COR-L47 (cell line): ENCODE measurements at regions not wholly inside any gene's neighbourhood (a gene's known extent, or its start where the extent isn't known, plus 50 kb on each side); places are given as distances from the start of the nearest gene placed in this dataset.

ENCODE experiments used
- DNase-seq: peaks from one replicate; lab custom pipeline; 2025; lab: John Stamatoyannopoulos, UW

DNA sequence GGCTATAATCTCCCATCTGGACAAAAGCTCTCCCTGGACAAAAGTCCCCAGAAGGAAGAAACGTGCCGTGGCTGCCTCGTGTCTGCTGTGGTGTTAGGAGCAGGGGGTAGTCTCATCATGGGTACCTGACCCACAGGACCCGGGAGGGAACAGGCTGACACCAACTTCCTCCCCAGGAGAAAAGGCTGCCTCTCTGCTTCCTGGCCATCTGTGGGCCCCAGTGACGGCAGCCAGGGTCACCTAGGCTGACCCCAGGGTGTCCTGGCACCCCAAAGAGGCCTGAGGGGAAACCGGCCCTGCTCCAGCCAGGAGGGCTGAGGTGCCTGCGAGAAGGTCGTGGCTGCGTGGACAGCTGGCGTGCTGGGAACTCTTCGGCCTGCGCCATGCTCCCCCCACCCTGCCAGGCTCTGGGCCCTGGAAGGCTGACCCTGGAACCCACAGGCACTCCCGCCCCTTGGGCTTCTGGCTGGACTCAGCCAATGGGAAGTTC, 133.9 kb downstream of the RFLNA start:
- no peak for DNase-seq

DNA sequence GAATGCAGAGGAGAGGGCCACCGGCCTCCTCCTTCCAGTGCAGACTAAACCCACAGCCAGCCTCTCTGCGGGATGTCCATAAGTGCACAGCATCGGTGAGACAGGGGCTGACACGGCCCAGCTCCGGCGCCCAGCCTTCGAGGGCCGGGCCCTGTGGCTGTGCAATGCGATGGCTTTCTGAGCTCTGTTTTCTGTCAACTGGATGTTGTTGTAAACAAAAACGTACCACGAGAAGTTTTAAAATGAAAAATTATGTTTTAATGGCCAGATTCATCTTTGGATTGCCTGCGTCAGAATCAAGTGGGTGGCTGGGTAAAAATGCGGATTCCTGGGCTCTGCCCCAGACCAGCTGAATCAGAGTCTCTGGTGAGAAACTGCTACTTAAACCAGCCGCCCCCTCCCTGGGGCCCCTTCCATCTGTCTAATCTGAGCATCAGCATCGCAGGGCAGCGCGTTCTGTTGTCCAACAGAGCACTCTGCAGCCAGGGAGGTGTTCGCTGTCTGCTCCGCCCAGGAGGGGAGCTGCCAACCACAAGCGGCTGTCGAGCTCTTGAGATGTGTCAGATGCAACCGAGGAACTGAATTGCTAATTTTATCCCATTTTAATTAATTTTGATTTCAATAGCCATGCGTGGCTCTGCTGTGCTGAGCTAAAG, 133.4 kb downstream of the RFLNA start:
- no peak for DNase-seq

DNA sequence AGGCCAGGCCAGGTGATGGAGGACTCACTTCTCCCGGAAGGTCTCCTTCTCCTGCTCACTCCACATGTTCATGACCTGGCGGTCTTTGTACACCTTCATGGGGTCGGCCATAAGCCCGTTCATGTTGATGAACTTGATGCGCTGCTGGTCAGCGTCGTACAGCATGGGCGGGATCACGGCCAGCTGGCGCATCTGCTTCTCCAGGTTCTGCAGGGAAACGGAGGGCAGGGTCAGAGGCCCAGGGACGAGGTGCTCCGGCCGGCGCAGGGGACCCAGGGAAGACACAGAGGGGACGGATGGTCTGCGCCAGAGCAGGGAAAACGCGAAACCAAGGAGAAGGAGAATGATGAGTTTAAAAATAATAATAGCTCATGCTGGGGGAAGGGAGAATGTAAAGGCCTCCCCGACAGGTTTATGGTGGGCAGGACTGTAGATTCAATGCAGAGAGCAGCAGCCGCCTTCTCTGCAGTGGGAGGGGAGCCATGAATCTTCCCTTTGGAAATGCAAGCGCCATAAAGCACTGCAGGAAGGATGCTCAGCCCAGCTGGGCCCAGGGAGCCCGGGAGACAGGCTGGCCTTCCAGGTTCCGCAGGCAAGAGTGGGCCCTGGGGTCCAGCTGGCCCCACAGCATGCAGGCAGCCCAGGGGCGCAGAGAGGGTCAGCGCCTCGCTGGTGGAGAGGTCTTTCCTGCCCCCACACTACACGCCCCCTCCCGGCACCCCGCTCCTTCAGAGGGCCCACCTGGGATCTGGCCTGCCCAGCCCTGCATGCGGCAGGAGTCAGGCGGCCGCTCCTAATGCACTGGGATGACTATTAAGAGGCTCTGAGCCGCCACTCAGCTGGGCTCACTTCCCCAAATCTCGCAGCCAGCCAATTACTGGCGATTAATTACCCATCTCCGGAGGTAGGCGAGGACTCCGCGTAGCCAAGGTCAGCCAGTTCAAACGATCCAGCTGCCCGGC, 132.0 kb downstream of the RFLNA start:
- no peak for DNase-seq

DNA sequence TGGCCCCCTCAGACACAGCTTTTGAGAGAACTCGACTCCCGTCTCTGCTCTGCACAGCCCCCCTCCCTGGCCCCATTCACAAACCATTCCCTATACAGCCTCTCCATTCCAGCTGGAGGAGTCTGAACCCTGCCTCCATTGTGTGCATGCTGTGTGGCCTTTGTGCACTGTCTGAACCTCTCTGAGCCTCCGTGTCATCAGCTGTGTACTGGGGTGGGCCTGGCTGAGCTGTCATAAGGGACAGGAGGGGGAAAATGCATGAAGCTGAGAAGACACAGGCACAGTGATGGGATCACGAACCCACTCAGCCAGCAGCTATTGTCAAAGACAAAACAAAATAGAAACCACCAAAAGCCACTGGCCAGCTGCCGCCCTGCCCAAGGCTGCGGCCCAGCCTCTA, 130.8 kb downstream of the RFLNA start:
- DNase-seq: no peak

DNA sequence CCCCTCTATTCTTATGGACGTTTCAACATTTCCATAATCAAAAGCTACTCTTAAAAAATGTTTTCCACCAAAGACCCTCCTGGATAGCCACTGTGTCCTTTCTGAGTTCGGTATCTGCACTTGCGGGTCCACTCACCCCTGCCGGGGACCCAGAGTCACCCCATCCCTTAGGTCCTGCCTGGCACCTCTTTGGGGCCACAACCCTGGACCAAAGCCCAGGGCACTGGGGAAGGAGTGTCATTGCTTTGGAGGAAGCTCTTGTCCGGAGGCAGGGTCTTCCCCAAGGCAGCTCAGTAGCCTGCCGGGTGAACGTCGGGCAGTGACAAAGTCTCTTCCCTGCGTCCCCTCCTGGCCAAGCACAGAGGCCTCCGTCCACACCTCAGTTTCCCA, 129.6 kb downstream of the RFLNA start:
- no peak for DNase-seq

DNA sequence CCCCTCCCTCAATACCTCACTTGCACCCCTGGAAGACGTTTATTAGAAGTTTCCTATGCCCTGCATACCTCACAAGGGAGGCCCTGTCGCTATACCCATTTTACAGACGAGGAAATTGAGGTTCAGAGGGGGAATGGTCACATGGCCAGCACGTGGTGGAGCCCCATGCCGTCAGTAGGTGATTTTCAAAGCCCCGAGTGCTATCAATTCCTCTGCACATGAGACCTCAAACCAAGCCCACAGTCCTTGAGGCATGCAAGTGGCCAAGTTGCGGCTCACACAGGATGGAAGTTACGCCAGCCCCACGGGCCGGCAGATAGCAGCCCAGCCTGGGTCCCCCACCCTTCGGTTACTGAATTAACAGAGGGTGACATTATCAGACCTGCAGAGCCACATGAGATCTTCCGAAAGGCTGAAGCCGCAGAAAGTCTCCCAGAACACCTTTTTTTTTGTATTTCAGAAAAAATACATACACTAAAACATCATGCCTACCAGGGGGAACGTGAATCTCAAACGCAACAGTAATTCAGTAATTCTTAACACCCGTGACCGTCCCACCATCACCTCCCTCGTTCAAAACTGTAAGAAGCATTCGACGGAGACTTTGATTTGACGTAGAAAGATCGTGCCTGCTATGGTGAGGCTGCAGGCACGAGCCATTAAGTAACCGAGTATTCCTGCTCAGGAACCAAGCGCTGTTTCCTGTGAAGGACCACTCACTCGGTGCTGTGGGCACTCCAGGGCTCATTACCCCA, 129.0 kb downstream of the RFLNA start:
- DNase-seq: no peak

DNA sequence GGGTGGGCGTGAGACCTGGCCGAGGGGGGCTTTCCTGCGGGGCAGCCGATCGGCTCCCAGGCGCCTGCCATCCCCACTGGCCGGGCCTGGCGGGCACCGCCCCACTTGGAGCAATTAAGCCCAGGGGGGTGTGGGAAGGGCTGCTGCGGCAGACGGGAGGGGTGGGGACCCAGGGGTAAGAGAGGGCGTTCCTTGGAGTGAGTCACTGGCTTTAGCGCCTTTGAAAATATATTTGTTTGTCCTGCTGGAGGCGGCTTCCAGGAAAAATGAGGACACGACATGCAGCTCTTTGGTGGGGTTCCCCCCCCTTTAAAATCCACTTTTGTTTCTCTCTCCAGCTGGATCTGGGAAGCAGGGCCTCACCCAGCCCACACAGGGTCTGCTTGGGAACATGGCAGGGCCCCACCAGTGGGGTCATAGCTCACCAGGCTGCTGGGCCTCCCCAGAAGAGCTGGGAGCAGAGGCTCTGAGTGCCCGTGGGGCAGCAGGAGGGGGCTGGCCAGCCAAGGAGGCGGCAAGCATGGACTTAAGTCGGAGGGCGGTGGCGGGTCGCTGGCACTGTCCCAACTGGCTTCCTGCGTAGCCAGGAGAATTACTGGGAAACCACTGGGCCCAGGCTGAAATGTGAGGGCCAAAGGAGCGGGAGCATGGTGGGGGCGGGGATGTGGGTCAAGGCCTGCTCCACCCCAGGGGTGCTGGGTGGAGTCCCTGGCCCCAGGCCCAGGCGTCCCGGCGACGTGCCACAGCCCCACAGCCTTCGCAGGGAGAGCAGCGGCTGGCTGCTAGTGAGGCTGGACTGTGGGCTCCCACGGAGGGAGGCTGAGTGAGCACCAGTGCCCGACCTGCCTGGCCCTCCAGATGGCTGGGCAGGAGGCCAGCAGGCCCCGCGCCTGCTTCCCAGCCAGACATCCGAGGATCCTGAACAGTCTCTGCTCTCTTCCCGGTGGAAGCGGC, 128.0 kb downstream of the RFLNA start:
- peak; percentile 90 for DNase-seq

DNA sequence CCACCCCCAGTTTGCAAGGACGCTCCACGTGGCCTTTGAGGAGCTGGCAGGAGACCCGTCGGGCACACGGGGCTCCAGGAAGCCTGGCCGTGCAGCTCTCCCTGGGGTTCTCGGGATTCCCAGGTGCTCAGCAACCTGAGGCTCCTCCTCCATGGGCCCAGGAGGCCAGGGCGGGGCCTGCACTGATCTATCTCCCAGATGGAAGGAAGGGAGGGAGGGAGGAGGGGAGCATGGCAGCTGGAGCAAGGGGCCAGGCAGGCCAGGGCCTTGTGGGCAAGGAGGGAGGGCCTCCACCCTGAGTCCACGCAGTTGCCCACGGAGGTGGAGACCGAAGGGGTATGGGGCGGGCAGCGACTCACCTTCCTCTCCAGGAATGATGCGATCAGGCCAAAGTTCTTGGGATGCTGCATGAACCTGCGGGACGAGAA, 127.3 kb downstream of the RFLNA start:
- DNase-seq: peak; percentile 80

DNA sequence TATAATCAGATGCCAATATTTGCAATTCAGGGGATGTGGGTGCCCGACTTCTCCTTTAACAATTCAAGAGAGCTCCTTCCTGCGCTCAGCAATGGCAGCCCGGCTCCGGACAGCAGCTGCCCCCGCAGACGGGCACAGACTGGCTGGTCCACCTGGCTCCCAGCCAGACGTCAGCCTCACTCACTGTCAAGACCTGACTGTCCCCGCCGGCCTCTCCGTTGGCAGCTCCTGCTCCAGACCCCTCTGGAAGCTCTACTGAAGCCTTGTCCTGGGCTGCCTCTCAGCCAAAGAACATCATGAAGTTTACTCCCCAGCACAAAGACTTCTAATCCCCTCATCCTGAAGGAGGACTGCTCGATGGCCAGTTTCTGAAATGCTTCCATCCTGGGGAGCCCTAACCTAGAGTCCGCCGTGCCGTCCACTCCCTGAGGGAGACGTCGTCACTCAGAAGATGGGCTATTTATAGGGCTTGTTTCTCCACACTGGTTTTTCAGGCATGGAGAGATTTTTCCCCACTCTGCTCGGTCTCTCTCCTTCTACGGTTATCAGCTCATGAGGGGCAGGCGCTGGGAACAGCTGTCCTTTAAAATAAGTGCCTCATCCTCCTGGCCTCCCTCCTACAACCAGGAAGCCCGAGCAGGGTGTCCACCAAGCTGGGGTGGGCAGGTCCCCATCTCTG, 126.2 kb downstream of the RFLNA start:
- no peak for DNase-seq

DNA sequence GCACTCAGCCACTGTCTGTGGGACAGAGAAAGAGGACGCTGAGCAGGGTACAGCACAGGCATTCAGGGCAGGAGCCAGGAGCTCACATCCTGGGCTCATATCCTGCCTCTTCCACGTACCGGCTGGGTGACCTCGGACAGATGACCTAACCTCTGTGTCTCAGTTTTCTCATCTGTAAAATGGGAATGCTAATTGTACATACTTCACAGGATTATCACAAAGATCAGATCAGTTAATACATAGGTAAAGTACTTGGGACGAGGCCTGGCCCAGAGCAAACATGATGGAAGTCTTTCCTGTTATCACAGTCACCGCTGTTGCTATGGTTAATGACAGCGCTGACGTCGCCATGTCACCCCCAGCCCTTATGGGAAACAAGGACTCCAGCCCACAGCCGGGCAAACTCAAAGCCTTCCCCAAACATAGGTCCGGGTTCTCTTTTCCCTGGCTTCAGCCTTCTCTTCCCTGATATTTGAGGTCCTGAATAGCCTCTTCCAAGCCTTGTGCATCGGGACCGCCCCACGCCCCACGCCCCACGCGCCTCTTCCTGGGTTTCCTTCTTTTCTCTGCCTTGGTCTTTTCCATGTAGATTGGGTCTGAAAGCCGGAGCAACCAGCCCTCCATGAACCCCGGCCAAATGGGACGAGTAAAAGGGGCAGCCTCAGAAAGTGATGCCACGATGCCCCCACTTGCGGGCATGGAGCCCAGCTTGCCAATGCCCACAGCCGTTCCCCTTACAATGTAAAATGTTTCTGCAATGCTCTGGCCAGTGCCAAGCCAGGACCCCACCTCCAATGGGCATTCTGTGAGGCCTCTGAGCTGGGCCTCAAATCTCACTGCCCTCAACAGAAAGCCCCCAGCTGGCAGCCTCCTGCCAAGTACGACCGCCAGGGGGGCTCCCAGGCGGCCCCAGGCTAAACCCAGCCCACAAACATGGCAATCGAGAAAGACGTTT, 125.4 kb downstream of the RFLNA start:
- DNase-seq: no peak

DNA sequence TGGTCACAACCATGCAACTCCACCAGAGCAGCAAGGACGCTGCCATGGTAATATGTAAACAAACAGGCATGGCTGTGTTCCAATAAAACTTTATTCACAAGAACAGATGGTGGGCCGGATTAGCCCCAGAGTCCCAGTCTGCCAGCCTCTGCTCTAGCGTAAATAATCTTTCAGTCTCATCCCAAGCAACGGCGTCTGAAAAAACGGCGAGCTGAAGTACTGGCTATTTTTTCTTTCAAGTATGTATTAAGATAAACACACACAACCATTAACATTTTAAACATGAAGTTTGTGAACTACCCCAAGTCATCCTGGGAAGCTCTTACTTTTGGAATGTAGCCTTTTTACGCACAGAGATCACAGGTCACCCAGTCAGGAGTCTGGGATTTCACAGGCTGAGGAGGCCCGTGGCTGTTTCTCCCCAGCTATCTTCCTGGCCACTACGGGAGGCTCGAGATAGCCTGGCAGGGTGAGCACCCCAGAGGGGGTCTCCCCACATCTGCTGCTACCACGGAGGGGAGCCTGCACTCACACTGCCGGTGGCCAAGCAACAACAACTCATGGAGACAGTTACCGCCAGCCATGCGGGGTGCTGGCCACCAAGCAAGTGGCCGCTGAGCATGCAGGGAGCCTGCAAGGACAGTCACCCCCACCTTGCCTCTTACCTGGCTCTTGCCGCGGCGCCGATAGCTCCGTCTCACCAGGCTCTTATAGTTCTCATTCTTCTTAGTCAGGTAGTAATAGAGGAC, 124.6 kb downstream of the RFLNA start:
- DNase-seq: no peak

DNA sequence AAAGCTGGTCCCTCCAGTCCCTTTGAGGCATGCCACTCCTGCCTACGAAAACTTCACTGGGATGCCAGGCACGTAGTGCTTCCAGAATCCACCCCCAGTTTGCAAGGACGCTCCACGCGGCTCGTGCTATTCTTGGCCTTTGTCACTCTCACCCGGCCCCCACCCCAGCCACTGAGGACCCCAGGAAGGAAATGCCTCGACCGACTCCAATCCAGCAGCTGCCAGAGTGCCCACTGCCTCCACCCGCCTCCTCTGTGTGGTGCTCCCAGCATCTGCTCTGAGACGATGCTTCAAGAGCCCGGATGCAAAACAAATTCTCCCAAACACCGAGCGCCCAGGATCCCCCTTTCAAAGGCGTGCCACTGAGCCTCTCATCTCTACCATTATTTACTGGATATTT, 123.9 kb downstream of the RFLNA start:
- no peak for DNase-seq

DNA sequence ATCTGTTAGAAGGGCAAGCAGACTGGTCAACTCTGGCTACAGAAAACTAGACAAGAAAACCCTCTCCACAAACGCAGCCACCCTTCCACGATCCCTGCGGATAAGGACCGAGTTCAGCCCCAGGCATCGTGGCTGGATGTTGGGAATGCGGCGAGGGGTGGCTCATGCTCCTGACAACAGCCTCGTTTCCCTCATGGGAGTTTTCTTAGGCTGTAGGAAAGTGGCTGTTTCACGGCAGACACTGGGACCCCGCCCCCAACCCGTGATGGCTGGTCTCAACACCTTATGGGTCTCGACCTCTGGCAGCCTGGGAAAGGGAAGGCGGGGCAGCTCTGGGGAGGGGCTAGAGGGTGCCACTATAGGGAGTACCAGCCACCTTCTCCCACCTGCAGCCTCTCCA, 123.3 kb downstream of the RFLNA start:
- no peak for DNase-seq

DNA sequence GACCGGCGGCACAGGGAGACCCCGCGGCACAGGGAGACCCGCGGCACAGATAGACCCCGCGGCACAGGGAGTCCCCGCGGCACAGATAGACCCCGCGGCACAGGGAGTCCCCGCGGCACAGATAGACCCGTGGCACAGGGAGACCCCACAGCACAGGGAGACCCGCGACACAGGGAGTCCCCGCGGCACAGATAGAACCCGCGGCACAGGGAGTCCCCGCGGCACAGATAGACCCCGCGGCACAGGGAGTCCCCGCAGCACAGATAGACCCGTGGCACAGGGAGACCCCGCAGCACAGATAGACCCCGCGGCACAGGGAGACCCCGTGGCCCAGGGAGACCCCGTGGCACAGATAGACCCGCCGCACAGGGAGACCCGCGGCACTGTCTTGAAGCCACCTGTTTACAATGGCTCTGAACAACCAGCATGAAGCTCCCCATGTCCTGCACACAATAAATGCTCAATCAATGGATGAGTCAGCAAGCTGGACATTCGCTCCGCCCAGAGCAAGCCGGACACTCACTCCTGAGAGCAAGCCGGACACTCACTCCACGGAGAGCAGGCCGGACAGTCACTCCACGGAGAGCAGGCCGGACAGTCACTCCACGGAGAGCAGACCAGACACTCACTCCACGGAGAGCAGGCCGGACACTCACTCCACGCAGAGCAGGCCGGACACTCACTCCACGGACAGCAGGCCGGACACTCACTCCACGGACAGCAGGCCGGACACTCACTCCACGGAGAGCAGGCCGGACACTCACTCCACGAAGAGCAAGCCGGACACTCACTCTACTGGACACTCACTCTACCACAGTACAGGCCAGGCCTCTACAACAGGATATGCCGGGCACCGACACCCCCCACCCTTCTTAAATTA, 121.9 kb downstream of the RFLNA start:
- DNase-seq: no peak

DNA sequence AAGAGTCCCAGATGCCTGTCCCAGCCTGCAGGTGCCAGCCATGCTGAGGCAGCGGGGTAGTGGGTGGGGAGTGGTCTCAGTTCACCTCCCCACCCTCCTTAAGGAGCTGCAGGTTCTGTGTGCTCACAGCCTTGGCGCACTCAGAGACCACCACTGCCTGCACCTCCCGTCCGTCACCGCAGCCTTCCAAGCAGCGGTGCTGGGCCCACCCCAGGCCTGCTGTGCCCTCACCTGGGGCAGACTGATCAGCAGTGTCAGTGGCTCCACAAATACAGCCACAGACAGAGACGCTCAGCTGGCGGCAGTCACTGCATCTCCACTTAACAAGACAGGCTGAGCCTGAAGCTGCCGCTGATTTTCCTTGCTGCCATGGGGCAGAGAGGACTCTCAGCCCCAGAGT, 120.2 kb downstream of the RFLNA start:
- no peak for DNase-seq

DNA sequence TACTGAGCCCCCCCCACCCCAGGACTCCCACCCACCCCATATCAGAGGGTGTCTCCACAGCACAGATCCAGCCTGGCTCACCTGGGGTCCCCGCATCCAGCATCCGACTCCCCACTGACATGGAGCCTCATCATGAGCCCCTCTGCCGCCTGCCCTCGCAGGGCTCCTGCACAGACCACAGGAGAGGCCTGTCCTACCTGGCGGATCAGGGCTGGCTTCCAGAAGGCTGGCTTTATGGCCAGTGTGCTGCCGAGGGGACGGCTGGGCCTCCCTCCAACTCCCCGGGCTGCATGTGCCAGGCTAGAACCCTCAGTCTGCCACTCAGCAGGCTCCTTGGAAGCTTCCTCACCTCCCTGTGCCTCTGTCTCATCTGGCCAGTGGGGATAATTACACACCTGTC, 119.0 kb downstream of the RFLNA start:
- peak; percentile 7 for DNase-seq

DNA sequence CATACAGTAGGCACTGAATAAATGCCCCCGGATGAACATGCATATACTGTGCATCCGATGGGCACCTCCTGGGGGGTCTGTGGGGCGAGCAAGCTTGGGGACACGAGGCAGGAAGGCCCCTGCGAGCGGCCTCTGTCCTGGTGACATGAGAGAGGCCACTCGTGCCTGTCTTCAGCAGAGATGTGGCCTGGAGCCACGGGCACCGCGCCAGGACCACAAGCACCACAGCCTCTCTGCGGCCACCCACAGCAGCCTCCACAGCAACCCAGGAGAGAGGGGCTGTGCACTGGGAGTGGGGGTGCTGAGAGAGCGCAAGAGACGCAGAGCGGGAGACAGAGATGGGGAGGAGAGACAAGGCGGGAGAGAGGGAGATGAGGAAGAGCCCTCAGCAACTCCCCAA, 118.5 kb downstream of the RFLNA start:
- DNase-seq: no peak

DNA sequence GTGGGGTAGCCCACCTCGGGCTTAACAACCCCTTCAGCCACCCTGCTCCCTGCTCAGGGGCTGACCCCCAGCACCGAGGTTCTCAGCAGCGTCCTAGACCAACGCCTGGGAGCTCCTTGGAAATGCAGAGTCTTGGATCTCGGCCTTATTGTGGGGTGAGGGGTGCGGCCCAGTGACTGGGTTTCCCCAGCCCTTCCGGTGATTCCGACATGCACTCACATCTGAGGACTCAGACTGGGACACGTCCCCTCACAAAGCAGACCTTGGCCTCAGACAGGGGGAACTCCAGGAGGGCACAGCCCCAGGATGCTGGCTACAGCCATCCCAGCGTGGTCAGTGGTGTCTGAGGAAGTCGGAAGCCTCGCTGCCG, 117.7 kb downstream of the RFLNA start:
- DNase-seq: no peak
